C4-2B (cell line): ENCODE measurements at regions not wholly inside any gene's neighbourhood (a gene's known extent, or its start where the extent isn't known, plus 50 kb on each side); places are given as distances from the start of the nearest gene placed in this dataset.

Experiments used
- H3K27ac ChIP-seq: fragments of 450-650 bp; 2 replicates; pipeline ENCODE4 v1.5.1; 2017
- CTCF ChIP-seq: fragments of 450-650 bp; conservative IDR thresholded peaks from 2 replicates; pipeline ENCODE4 v1.5.1; 2017; ENCODE audit warnings: mild to moderate bottlenecking
- ZFX ChIP-seq: fragments of 450-650 bp; IDR thresholded peaks from 2 replicates; pipeline ENCODE4 v1.6.1; 2017

- H3K27ac ChIP-seq, result no peak overlapping the region
- TF ChIP-seq ZFX, result no peak
- no peak for TF ChIP-seq CTCF
Observed at GRCh38 chr2:58562276-58562675, 321.2 kb upstream of the FANCL start.

GRCh38 chr2:58560531-58560930 is 319.4 kb upstream of the FANCL start:
- no peak overlapping the region for H3K27ac ChIP-seq
- no peak for TF ChIP-seq ZFX
- no peak for TF ChIP-seq CTCF

- TF ChIP-seq ZFX (no peak), CTCF (no peak)
- H3K27ac ChIP-seq, result no peak overlapping the region
Observed at GRCh38 chr2:58558881-58559280, 317.8 kb upstream of the FANCL start.

GRCh38 chr2:58557176-58557575 is 316.1 kb upstream of the FANCL start:
- no peak overlapping the region for H3K27ac ChIP-seq
- no peak for TF ChIP-seq ZFX
- no peak for TF ChIP-seq CTCF

GRCh38 chr2:58553937-58554336 is 312.8 kb upstream of the FANCL start:
- no peak overlapping the region for H3K27ac ChIP-seq
- TF ChIP-seq ZFX (no peak), CTCF (peak; percentile 27)

- no peak for TF ChIP-seq CTCF
- no peak for TF ChIP-seq ZFX
Observed at GRCh38 chr2:58553522-58553921, 312.4 kb upstream of the FANCL start.

GRCh38 chr2:58545300-58546280 is 304.5 kb upstream of the FANCL start:
- no peak overlapping the region for H3K27ac ChIP-seq
- no peak for TF ChIP-seq CTCF
- TF ChIP-seq ZFX, result no peak

More at GRCh38 chr2:58553522-58553921, 312.4 kb upstream of the FANCL start:
- no peak overlapping the region for H3K27ac ChIP-seq
